Activated naive CD8-positive, alpha-beta T cell treated with anti-CD3 and anti-CD28 coated beads, Interleukin-2, amount 10 ng/mL, durations not matched to agents 7 days and 5 days (primary cell): ENCODE measurements at regions not wholly inside any gene's neighbourhood (a gene's known extent, or its start where the extent isn't known, plus 50 kb on each side); places are given as distances from the start of the nearest gene placed in this dataset.
"Not testable (repeated sequence)": the region's sequence is repeated elsewhere in the genome, so short reads cannot be mapped to it uniquely, and the experiment has no call there.

Experiments
- ATAC-seq: fragments of 150-1000 bp; cut with Tn5 transposase; one replicate; pipeline ENCODE4 v1.10.0; 2021; ENCODE audit warnings: low read depth, moderate library complexity
- POLR2A ChIA-PET: fragments of 350-600 bp; sonication (Branson Sonifier 250); formaldehyde crosslinking; loops from one replicate; lab custom pipeline; 2021; ENCODE audit warnings: antibody characterized with exemption; lab: Charles Lee
- DNase-seq: peaks from one replicate; pipeline ENCODE4 v3.0.0; 2021
- H3K27ac Mint-ChIP-seq: one replicate; pipeline ENCODE4 v1.8.0; 2022; ENCODE audit warnings: mild to moderate bottlenecking, mixed read lengths
- H3K27me3 Mint-ChIP-seq: one replicate; pipeline ENCODE4 v1.8.0; 2022; ENCODE audit warnings: mild to moderate bottlenecking, moderate library complexity, mixed read lengths
- H3K36me3 Mint-ChIP-seq: one replicate; pipeline ENCODE4 v1.8.0; 2021; ENCODE audit warnings: mild to moderate bottlenecking, mixed read lengths
- H3K4me1 Mint-ChIP-seq: one replicate; pipeline ENCODE4 v1.8.0; 2021; ENCODE audit warnings: mixed read lengths
- H3K4me3 Mint-ChIP-seq: one replicate; pipeline ENCODE4 v1.8.0; 2022; ENCODE audit warnings: mild to moderate bottlenecking, moderate library complexity, mixed read lengths
- H3K9me3 Mint-ChIP-seq: one replicate; pipeline ENCODE4 v1.8.0; 2021; ENCODE audit warnings: mixed read lengths

DNA sequence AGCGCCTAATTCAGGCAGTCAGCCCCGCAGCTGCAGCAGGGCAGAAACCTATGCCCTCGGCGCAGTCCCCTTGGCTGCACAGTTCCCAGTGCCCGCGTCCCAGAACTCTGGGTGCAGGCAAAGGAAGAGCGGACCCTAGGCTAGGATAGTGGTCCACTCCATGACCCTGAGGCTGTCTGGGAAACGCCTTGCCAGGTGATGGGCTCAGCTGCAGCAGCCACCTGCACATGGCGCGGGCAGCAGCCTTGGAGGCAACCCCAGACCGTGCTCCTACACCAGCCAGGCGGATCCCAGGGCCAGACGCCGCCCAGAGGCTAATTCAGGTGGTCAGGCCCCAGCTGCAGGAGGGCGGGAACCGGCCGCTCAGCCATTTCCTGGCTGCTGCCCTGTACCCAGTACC is 83.0 kb downstream of the POTEC start:
- H3K4me3 Mint-ChIP-seq, H3K27ac Mint-ChIP-seq, H3K27me3 Mint-ChIP-seq, POLR2A ChIA-PET, ATAC-seq, H3K4me1 Mint-ChIP-seq, DNase-seq, H3K9me3 Mint-ChIP-seq, H3K36me3 Mint-ChIP-seq: not testable (repeated sequence)

DNA sequence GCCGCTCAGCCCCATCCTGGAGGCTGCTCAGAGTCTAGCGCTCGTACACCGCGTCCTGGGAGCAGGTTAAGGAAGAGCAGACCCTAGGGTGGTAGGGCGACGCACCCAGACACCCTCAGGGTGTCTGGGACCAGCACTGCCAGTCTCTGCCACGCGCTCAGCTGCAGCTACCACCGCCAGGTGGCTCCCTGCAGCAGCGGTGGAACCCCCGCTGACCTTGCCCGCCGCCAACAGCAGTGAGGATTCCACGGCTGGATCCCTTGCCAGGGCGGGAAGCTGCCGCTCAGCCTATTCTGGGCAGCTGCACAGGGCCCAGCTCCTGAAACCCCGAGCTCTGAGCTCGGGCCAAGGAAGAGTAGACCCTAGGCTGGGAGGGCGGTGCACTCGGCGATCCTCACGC is 83.6 kb downstream of the POTEC start:
- H3K27ac Mint-ChIP-seq, H3K4me1 Mint-ChIP-seq, ATAC-seq, H3K36me3 Mint-ChIP-seq, H3K27me3 Mint-ChIP-seq, POLR2A ChIA-PET, DNase-seq, H3K9me3 Mint-ChIP-seq, H3K4me3 Mint-ChIP-seq: not testable (repeated sequence)

- ATAC-seq: peak; percentile 33
- H3K9me3 Mint-ChIP-seq, POLR2A ChIA-PET, H3K27ac Mint-ChIP-seq, H3K27me3 Mint-ChIP-seq, H3K4me1 Mint-ChIP-seq, H3K36me3 Mint-ChIP-seq: not testable (repeated sequence)
- peak overlapping the region; percentile 70 for H3K4me3 Mint-ChIP-seq
- DNase-seq: peak; percentile 75
Measured at GRCh38 chr18:14458009-14458945, 85.1 kb downstream of the POTEC start.

GRCh38 chr18:14450637-14451009 is 92.8 kb downstream of the POTEC start:
- H3K27ac Mint-ChIP-seq, POLR2A ChIA-PET, H3K36me3 Mint-ChIP-seq, H3K9me3 Mint-ChIP-seq, H3K4me1 Mint-ChIP-seq: not testable (repeated sequence)
- ATAC-seq (peak; percentile 66), DNase-seq (peak; percentile 56)
- Mint-ChIP-seq H3K4me3 (peak overlapping the region; percentile 67), H3K27me3 (peaks cover 12% of the 10 kb centered on the region)

- H3K36me3 Mint-ChIP-seq, H3K4me1 Mint-ChIP-seq, POLR2A ChIA-PET, H3K27ac Mint-ChIP-seq, H3K9me3 Mint-ChIP-seq, H3K4me3 Mint-ChIP-seq: not testable (repeated sequence)
- ATAC-seq: peak; percentile 78
- H3K27me3 Mint-ChIP-seq: peaks cover 12% of the 10 kb centered on the region
- peak; percentile 68 for DNase-seq
Measured at GRCh38 chr18:14449995-14450636, 93.3 kb downstream of the POTEC start.

GRCh38 chr18:14449062-14449461 is 94.3 kb downstream of the POTEC start:
- not testable (repeated sequence) for H3K27ac Mint-ChIP-seq, ATAC-seq

DNA sequence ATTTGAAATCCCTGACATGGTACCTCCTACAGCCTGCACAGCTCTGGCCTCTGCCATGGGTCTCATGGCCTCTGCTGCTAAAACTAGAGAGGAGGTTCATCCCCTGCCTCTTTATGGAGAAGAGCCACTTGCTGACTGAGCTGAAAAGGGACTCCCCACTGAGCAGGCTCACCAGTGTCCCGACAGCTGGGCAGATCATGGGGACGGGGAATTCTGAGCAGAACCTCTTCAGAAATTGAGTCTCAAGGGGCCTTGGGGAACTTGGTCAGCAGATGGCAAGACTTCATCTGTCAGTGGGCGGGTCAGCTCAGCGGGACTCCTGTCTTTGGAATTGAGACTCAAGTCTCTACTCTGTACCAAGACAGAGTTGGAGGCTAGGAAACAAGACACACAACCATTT is 95.7 kb downstream of the POTEC start:
- H3K27ac Mint-ChIP-seq, POLR2A ChIA-PET, H3K4me1 Mint-ChIP-seq, H3K36me3 Mint-ChIP-seq, H3K4me3 Mint-ChIP-seq, DNase-seq, ATAC-seq, H3K9me3 Mint-ChIP-seq: not testable (repeated sequence)
- H3K27me3 Mint-ChIP-seq: peaks cover 12% of the 10 kb centered on the region

More at GRCh38 chr18:14449062-14449461, 94.3 kb downstream of the POTEC start:
- POLR2A ChIA-PET, H3K9me3 Mint-ChIP-seq, DNase-seq, H3K4me3 Mint-ChIP-seq, H3K4me1 Mint-ChIP-seq, H3K36me3 Mint-ChIP-seq: not testable (repeated sequence)
- peaks cover 12% of the 10 kb centered on the region for H3K27me3 Mint-ChIP-seq

- POLR2A ChIA-PET, H3K27ac Mint-ChIP-seq, H3K9me3 Mint-ChIP-seq, H3K4me3 Mint-ChIP-seq, H3K36me3 Mint-ChIP-seq, H3K27me3 Mint-ChIP-seq, DNase-seq, ATAC-seq: not testable (repeated sequence)
- H3K4me1 Mint-ChIP-seq: peaks cover 11% of the 10 kb centered on the region
Measured at GRCh38 chr18:14435460-14435859, 107.9 kb downstream of the POTEC start.

GRCh38 chr18:14432371-14432770 is 111.0 kb downstream of the POTEC start:
- POLR2A ChIA-PET, H3K36me3 Mint-ChIP-seq, ATAC-seq, H3K9me3 Mint-ChIP-seq, H3K27me3 Mint-ChIP-seq, H3K4me3 Mint-ChIP-seq, H3K27ac Mint-ChIP-seq, DNase-seq: not testable (repeated sequence)
- peaks cover 11% of the 10 kb centered on the region for H3K4me1 Mint-ChIP-seq

GRCh38 chr18:14431031-14431521 is 112.3 kb downstream of the POTEC start:
- H3K4me3 Mint-ChIP-seq: peak overlapping the region; percentile 86
- POLR2A ChIA-PET, H3K9me3 Mint-ChIP-seq, H3K36me3 Mint-ChIP-seq: not testable (repeated sequence)
- ATAC-seq: peak; percentile 54
- H3K4me1 Mint-ChIP-seq: peaks cover 11% of the 10 kb centered on the region
- peak; percentile 76 for DNase-seq
- peaks cover 14% of the 10 kb centered on the region for H3K27me3 Mint-ChIP-seq
- peak overlapping the region; percentile 63 for H3K27ac Mint-ChIP-seq

- peak; percentile 46 for DNase-seq
- H3K27ac Mint-ChIP-seq, H3K9me3 Mint-ChIP-seq, H3K4me3 Mint-ChIP-seq, H3K4me1 Mint-ChIP-seq, H3K27me3 Mint-ChIP-seq, ATAC-seq, POLR2A ChIA-PET, H3K36me3 Mint-ChIP-seq: not testable (repeated sequence)
Measured at GRCh38 chr18:14415806-14416205, 127.6 kb downstream of the POTEC start.

GRCh38 chr18:14415399-14415798 is 128.0 kb downstream of the POTEC start:
- H3K4me1 Mint-ChIP-seq, POLR2A ChIA-PET: not testable (repeated sequence)

GRCh38 chr18:14395533-14395932 is 147.9 kb downstream of the POTEC start:
- DNase-seq, POLR2A ChIA-PET: not testable (repeated sequence)

More at GRCh38 chr18:14415399-14415798, 128.0 kb downstream of the POTEC start:
- H3K4me3 Mint-ChIP-seq, H3K27ac Mint-ChIP-seq, ATAC-seq, H3K36me3 Mint-ChIP-seq, H3K9me3 Mint-ChIP-seq, H3K27me3 Mint-ChIP-seq, DNase-seq: not testable (repeated sequence)

More at GRCh38 chr18:14395533-14395932, 147.9 kb downstream of the POTEC start:
- not testable (repeated sequence) for H3K4me3 Mint-ChIP-seq, H3K36me3 Mint-ChIP-seq, H3K4me1 Mint-ChIP-seq, ATAC-seq, H3K9me3 Mint-ChIP-seq, H3K27ac Mint-ChIP-seq, H3K27me3 Mint-ChIP-seq
